Hematopoietic multipotent progenitor cell treated with erythropoietin and hydrocortisone succinate and interleukin-3 and kit ligand, for 17 days (in vitro differentiated cells): ENCODE measurements at regions not wholly inside any gene's neighbourhood (a gene's known extent, or its start where the extent isn't known, plus 50 kb on each side); places are given as distances from the start of the nearest gene placed in this dataset.

Experiments used
- DNase-seq: peaks from one replicate; pipeline ENCODE4 v3.0.0-alpha.2; 2015; ENCODE audit warnings: low spot score

GRCh38 chr5:143730112-143730801, 81.7 kb upstream of the HMHB1 start:
- DNase-seq, result no peak

GRCh38 chr5:143729334-143729946, 82.5 kb upstream of the HMHB1 start:
- no peak for DNase-seq

GRCh38 chr5:143723159-143723558, 88.8 kb upstream of the HMHB1 start:
- DNase-seq, result no peak

GRCh38 chr5:143721925-143722324, 90.0 kb upstream of the HMHB1 start:
- DNase-seq, result no peak

GRCh38 chr5:143720689-143721088, 91.3 kb upstream of the HMHB1 start:
- DNase-seq, result no peak

GRCh38 chr5:143717400-143717799, 94.6 kb upstream of the HMHB1 start:
- DNase-seq, result no peak

- DNase-seq, result no peak
Observed at GRCh38 chr5:143716881-143717280, 95.1 kb upstream of the HMHB1 start.

GRCh38 chr5:143715616-143716015, 96.3 kb upstream of the HMHB1 start:
- DNase-seq, result no peak

GRCh38 chr5:143714629-143715028, 97.3 kb upstream of the HMHB1 start:
- no peak for DNase-seq

GRCh38 chr5:143713047-143714003, 98.6 kb upstream of the HMHB1 start:
- DNase-seq, result no peak

- DNase-seq, result no peak
Observed at GRCh38 chr5:143708672-143709071, 103.3 kb upstream of the HMHB1 start.

GRCh38 chr5:143707806-143708205, 104.2 kb upstream of the HMHB1 start:
- no peak for DNase-seq

- DNase-seq, result no peak
Observed at GRCh38 chr5:143705381-143705780, 106.6 kb upstream of the HMHB1 start.

GRCh38 chr5:143703659-143704058, 108.3 kb upstream of the HMHB1 start:
- DNase-seq, result no peak

- no peak for DNase-seq
Observed at GRCh38 chr5:143701493-143701892, 110.5 kb upstream of the HMHB1 start.

GRCh38 chr5:143700994-143701393, 111.0 kb upstream of the HMHB1 start:
- no peak for DNase-seq

GRCh38 chr5:143699121-143699520, 112.8 kb upstream of the HMHB1 start:
- no peak for DNase-seq

- DNase-seq, result no peak
Observed at GRCh38 chr5:143698574-143698973, 113.4 kb upstream of the HMHB1 start.

- no peak for DNase-seq
Observed at GRCh38 chr5:143696921-143697320, 115.0 kb upstream of the HMHB1 start.

GRCh38 chr5:143695941-143696340, 116.0 kb upstream of the HMHB1 start:
- DNase-seq, result no peak

GRCh38 chr5:143695244-143695864, 116.6 kb upstream of the HMHB1 start:
- DNase-seq, result no peak

- no peak for DNase-seq
Observed at GRCh38 chr5:143694357-143694756, 117.6 kb upstream of the HMHB1 start.
